WTC11 (cell line): ENCODE measurements at regions not wholly inside any gene's neighbourhood (a gene's known extent, or its start where the extent isn't known, plus 50 kb on each side); places are given as distances from the start of the nearest gene placed in this dataset.

Source experiments
- ATF1 ChIP-seq: sonication (generic); formaldehyde crosslinking; IDR thresholded peaks from 2 replicates; pipeline ENCODE4 v1.8.1; 2023; ENCODE audit warnings: mild to moderate bottlenecking, moderate library complexity, missing genetic modification reagents
- CBFB ChIP-seq: sonication (generic); formaldehyde crosslinking; IDR thresholded peaks from 2 replicates; pipeline ENCODE4 v1.8.1; 2022; ENCODE audit warnings: mild to moderate bottlenecking, low read depth, missing genetic modification reagents
- CREB1 ChIP-seq: sonication (generic); formaldehyde crosslinking; IDR thresholded peaks from 2 replicates; pipeline ENCODE4 v1.8.0; 2023; ENCODE audit warnings: mild to moderate bottlenecking, missing genetic modification reagents
- E2F1 ChIP-seq: sonication (generic); formaldehyde crosslinking; IDR thresholded peaks from 2 replicates; pipeline ENCODE4 v1.8.0; 2022; ENCODE audit warnings: mild to moderate bottlenecking, missing genetic modification reagents
- EMX1 ChIP-seq: fragments of 250-450 bp; sonication (Bioruptor Pico); IDR thresholded peaks from 2 replicates; pipeline ENCODE4 v1.8.0; 2021; ENCODE audit warnings: mild to moderate bottlenecking
- ESRRA ChIP-seq: sonication (generic); formaldehyde crosslinking; IDR thresholded peaks from 2 replicates; pipeline ENCODE4 v1.8.1; 2022; ENCODE audit warnings: mild to moderate bottlenecking, missing genetic modification reagents, borderline replicate concordance
- ETV6 ChIP-seq: sonication (generic); formaldehyde crosslinking; IDR thresholded peaks from 2 replicates; pipeline ENCODE4 v1.8.1; 2022; ENCODE audit warnings: mild to moderate bottlenecking, missing genetic modification reagents
- RORB ChIP-seq: fragments of 250-450 bp; sonication (Bioruptor Pico); IDR thresholded peaks from 2 replicates; pipeline ENCODE4 v1.9.0; 2021; ENCODE audit warnings: mild to moderate bottlenecking
- ZBTB21 ChIP-seq: sonication (generic); formaldehyde crosslinking; IDR thresholded peaks from 2 replicates; pipeline ENCODE4 v1.8.1; 2023; ENCODE audit warnings: mild to moderate bottlenecking, missing genetic modification reagents, borderline replicate concordance
- ZNF416 ChIP-seq: fragments of 250-450 bp; sonication (Bioruptor Pico); IDR thresholded peaks from 2 replicates; pipeline ENCODE4 v1.9.0; 2021; ENCODE audit warnings: mild to moderate bottlenecking, inconsistent platforms
- TF ChIP-seq, protein P1 (sequence below): fragments of 200-600 bp; IDR thresholded peaks from 2 replicates; pipeline ENCODE4 v1.8.0; 2022; ENCODE audit warnings: antibody characterized with exemption
- TF ChIP-seq, protein P2 (sequence below): sonication (generic); formaldehyde crosslinking; IDR thresholded peaks from 2 replicates; pipeline ENCODE4 v1.8.0; 2022; ENCODE audit warnings: mild to moderate bottlenecking, missing genetic modification reagents

- TF ChIP-seq, protein P1, sequence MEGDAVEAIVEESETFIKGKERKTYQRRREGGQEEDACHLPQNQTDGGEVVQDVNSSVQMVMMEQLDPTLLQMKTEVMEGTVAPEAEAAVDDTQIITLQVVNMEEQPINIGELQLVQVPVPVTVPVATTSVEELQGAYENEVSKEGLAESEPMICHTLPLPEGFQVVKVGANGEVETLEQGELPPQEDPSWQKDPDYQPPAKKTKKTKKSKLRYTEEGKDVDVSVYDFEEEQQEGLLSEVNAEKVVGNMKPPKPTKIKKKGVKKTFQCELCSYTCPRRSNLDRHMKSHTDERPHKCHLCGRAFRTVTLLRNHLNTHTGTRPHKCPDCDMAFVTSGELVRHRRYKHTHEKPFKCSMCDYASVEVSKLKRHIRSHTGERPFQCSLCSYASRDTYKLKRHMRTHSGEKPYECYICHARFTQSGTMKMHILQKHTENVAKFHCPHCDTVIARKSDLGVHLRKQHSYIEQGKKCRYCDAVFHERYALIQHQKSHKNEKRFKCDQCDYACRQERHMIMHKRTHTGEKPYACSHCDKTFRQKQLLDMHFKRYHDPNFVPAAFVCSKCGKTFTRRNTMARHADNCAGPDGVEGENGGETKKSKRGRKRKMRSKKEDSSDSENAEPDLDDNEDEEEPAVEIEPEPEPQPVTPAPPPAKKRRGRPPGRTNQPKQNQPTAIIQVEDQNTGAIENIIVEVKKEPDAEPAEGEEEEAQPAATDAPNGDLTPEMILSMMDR: no peak; the same call in 1 of the 2 replicates
- TF ChIP-seq ATF1 (CRISPR knock-in tag): no peak
- TF ChIP-seq, protein P2, sequence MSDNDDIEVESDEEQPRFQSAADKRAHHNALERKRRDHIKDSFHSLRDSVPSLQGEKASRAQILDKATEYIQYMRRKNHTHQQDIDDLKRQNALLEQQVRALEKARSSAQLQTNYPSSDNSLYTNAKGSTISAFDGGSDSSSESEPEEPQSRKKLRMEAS (CRISPR knock-in tag): no peak
- no peak for TF ChIP-seq ZBTB21 (CRISPR knock-in tag)
- no peak for TF ChIP-seq ZNF416
- TF ChIP-seq CREB1 (CRISPR knock-in tag): no peak
- TF ChIP-seq EMX1: no peak
- no peak for TF ChIP-seq RORB
- TF ChIP-seq ETV6 (CRISPR knock-in tag): no peak
- no peak for TF ChIP-seq E2F1 (CRISPR knock-in tag)
- no peak for TF ChIP-seq ESRRA
- TF ChIP-seq CBFB (CRISPR knock-in tag): no peak
These were observed 110.2 kb downstream of the GNL3L start for GRCh38 chrX:54640103-54640690.
